ENCODE measurements at regions not wholly inside any gene's neighbourhood (a gene's known extent, or its start where the extent isn't known, plus 50 kb on each side); places are given as distances from the start of the nearest gene placed in this dataset.

GRCh38 chr7:417973-418601 lies 101.6 kb downstream of the PDGFA start:
- no peak overlapping the region for H3K4me3 ChIP-seq
- H3K27ac ChIP-seq: no peak overlapping the region

- H3K4me3 ChIP-seq: no peak overlapping the region
- H3K27ac ChIP-seq: no peak overlapping the region
Observed at GRCh38 chr7:418636-419280, 100.9 kb downstream of the PDGFA start.

- Histone ChIP-seq H3K27ac (no peak overlapping the region), H3K4me3 (no peak overlapping the region)
Observed at GRCh38 chr7:420142-421093, 99.2 kb downstream of the PDGFA start.

GRCh38 chr7:421136-421991 lies 98.3 kb downstream of the PDGFA start:
- Histone ChIP-seq H3K27ac (peak overlapping the region in 1 of 21 experiments; percentile 31), H3K4me3 (peak overlapping the region in 2 of 7 experiments; percentile 4 to 9)

- Histone ChIP-seq H3K27ac (no peak overlapping the region), H3K4me3 (no peak overlapping the region)
Observed at GRCh38 chr7:422191-422885, 97.3 kb downstream of the PDGFA start.

GRCh38 chr7:422886-423225 lies 96.8 kb downstream of the PDGFA start:
- Histone ChIP-seq H3K4me3 (no peak overlapping the region), H3K27ac (no peak overlapping the region)

- Histone ChIP-seq H3K27ac (no peak overlapping the region), H3K4me3 (no peak overlapping the region)
Observed at GRCh38 chr7:423312-424260, 96.1 kb downstream of the PDGFA start.

- H3K4me3 ChIP-seq: no peak overlapping the region
- H3K27ac ChIP-seq: no peak overlapping the region
Observed at GRCh38 chr7:424301-424935, 95.2 kb downstream of the PDGFA start.

- Histone ChIP-seq H3K4me3 (no peak overlapping the region), H3K27ac (no peak overlapping the region)
Observed at GRCh38 chr7:424961-425793, 94.5 kb downstream of the PDGFA start.

- no peak overlapping the region for H3K4me3 ChIP-seq
- H3K27ac ChIP-seq: no peak overlapping the region
Observed at GRCh38 chr7:425794-426188, 93.9 kb downstream of the PDGFA start.

GRCh38 chr7:426510-426909 lies 93.1 kb downstream of the PDGFA start:
- H3K27ac ChIP-seq: no peak overlapping the region
- H3K4me3 ChIP-seq: no peak overlapping the region

- no peak overlapping the region for H3K4me3 ChIP-seq
- H3K27ac ChIP-seq: no peak overlapping the region
Observed at GRCh38 chr7:427506-428103, 92.0 kb downstream of the PDGFA start.

- H3K4me3 ChIP-seq: no peak overlapping the region
- H3K27ac ChIP-seq: no peak overlapping the region
Observed at GRCh38 chr7:428387-428786, 91.3 kb downstream of the PDGFA start.

GRCh38 chr7:428927-429827 lies 90.5 kb downstream of the PDGFA start:
- Histone ChIP-seq H3K4me3 (no peak overlapping the region), H3K27ac (no peak overlapping the region)

- Histone ChIP-seq H3K4me3 (no peak overlapping the region), H3K27ac (no peak overlapping the region)
Observed at GRCh38 chr7:429828-430180, 89.8 kb downstream of the PDGFA start.

GRCh38 chr7:431041-431440 lies 88.6 kb downstream of the PDGFA start:
- no peak overlapping the region for H3K4me3 ChIP-seq
- H3K27ac ChIP-seq: no peak overlapping the region

All from skin epidermis (tissue), 12 donors.